Sigmoid colon (tissue), 4 donors: ENCODE measurements at regions not wholly inside any gene's neighbourhood (a gene's known extent, or its start where the extent isn't known, plus 50 kb on each side); places are given as distances from the start of the nearest gene placed in this dataset.

Experiments used
- EP300 ChIP-seq, 4 donors: sonication (generic); formaldehyde crosslinking; IDR thresholded peaks; one replicate each; pipeline ENCODE4 v1.6.1; 2017; ENCODE audit warnings: antibody characterized with exemption in 4 of 4
- POLR2A ChIP-seq, 2 donors: fragments of 450-650 bp; IDR thresholded peaks; one replicate each; pipeline ENCODE4 v1.6.1; 2016; ENCODE audit warnings: antibody characterized with exemption in 2 of 2, mild to moderate bottlenecking in 2 of 2, moderate library complexity in 2 of 2
- POLR2AphosphoS5 ChIP-seq, 4 donors: sonication (generic); formaldehyde crosslinking; IDR thresholded peaks; one replicate each; pipeline ENCODE4 v1.6.1; 2017; ENCODE audit warnings: antibody characterized with exemption in 4 of 4
- TF ChIP-seq, protein P1 (sequence below), 4 experiments: fragments of 450-650 bp in 3 of 4; fragments of 200-600 bp in 1 of 4; IDR thresholded peaks; one replicate each; pipeline ENCODE4 v1.5.1; 2016 to 2019; ENCODE audit warnings: antibody characterized with exemption in 4 of 4, mild to moderate bottlenecking in 3 of 4, moderate library complexity in 2 of 4

DNA sequence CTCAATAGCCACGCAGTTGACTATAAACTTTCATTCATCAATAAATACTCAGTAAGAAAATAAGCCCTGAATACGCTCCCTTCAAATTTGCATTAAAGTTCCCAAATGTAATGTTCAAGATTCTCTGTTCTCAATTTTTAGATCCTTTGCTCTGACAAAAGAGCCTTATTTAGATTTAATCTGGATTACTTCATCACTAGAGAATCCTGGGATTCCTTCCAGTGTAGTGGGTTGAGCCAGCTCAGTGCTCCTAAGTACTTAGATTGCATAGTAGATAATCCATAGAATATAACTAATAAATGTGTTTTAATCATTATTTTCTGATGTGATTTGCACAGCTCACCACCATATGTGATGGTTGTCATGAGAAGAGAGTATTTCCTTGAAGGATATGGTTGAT lies 1286.2 kb downstream of the SUCLG1 start:
- no peak for TF ChIP-seq POLR2A (IDR thresholded peaks at IDR 0.05)
- TF ChIP-seq, protein P1, sequence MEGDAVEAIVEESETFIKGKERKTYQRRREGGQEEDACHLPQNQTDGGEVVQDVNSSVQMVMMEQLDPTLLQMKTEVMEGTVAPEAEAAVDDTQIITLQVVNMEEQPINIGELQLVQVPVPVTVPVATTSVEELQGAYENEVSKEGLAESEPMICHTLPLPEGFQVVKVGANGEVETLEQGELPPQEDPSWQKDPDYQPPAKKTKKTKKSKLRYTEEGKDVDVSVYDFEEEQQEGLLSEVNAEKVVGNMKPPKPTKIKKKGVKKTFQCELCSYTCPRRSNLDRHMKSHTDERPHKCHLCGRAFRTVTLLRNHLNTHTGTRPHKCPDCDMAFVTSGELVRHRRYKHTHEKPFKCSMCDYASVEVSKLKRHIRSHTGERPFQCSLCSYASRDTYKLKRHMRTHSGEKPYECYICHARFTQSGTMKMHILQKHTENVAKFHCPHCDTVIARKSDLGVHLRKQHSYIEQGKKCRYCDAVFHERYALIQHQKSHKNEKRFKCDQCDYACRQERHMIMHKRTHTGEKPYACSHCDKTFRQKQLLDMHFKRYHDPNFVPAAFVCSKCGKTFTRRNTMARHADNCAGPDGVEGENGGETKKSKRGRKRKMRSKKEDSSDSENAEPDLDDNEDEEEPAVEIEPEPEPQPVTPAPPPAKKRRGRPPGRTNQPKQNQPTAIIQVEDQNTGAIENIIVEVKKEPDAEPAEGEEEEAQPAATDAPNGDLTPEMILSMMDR (IDR thresholded peaks at IDR 0.05): no peak
- no peak for TF ChIP-seq EP300 (IDR thresholded peaks at IDR 0.05)
- TF ChIP-seq POLR2AphosphoS5 (IDR thresholded peaks at IDR 0.05): no peak
